ENCODE measurements at regions not wholly inside any gene's neighbourhood (a gene's known extent, or its start where the extent isn't known, plus 50 kb on each side); places are given as distances from the start of the nearest gene placed in this dataset.

- TF ChIP-seq, protein P1, sequence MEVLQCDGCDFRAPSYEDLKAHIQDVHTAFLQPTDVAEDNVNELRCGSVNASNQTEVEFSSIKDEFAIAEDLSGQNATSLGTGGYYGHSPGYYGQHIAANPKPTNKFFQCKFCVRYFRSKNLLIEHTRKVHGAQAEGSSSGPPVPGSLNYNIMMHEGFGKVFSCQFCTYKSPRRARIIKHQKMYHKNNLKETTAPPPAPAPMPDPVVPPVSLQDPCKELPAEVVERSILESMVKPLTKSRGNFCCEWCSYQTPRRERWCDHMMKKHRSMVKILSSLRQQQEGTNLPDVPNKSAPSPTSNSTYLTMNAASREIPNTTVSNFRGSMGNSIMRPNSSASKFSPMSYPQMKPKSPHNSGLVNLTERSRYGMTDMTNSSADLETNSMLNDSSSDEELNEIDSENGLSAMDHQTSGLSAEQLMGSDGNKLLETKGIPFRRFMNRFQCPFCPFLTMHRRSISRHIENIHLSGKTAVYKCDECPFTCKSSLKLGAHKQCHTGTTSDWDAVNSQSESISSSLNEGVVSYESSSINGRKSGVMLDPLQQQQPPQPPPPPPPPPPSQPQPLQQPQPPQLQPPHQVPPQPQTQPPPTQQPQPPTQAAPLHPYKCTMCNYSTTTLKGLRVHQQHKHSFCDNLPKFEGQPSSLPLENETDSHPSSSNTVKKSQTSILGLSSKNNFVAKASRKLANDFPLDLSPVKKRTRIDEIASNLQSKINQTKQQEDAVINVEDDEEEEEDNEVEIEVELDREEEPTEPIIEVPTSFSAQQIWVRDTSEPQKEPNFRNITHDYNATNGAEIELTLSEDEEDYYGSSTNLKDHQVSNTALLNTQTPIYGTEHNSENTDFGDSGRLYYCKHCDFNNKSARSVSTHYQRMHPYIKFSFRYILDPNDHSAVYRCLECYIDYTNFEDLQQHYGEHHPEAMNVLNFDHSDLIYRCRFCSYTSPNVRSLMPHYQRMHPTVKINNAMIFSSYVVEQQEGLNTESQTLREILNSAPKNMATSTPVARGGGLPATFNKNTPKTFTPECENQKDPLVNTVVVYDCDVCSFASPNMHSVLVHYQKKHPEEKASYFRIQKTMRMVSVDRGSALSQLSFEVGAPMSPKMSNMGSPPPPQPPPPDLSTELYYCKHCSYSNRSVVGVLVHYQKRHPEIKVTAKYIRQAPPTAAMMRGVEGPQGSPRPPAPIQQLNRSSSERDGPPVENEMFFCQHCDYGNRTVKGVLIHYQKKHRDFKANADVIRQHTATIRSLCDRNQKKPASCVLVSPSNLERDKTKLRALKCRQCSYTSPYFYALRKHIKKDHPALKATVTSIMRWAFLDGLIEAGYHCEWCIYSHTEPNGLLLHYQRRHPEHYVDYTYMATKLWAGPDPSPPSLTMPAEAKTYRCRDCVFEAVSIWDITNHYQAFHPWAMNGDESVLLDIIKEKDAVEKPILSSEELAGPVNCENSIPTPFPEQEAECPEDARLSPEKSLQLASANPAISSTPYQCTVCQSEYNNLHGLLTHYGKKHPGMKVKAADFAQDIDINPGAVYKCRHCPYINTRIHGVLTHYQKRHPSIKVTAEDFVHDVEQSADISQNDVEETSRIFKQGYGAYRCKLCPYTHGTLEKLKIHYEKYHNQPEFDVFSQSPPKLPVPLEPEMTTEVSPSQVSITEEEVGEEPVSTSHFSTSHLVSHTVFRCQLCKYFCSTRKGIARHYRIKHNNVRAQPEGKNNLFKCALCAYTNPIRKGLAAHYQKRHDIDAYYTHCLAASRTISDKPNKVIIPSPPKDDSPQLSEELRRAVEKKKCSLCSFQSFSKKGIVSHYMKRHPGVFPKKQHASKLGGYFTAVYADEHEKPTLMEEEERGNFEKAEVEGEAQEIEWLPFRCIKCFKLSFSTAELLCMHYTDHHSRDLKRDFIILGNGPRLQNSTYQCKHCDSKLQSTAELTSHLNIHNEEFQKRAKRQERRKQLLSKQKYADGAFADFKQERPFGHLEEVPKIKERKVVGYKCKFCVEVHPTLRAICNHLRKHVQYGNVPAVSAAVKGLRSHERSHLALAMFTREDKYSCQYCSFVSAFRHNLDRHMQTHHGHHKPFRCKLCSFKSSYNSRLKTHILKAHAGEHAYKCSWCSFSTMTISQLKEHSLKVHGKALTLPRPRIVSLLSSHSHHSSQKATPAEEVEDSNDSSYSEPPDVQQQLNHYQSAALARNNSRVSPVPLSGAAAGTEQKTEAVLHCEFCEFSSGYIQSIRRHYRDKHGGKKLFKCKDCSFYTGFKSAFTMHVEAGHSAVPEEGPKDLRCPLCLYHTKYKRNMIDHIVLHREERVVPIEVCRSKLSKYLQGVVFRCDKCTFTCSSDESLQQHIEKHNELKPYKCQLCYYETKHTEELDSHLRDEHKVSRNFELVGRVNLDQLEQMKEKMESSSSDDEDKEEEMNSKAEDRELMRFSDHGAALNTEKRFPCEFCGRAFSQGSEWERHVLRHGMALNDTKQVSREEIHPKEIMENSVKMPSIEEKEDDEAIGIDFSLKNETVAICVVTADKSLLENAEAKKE (CRISPR knock-in tag; IDR thresholded peaks at IDR 0.05): no peak
- no peak for TF ChIP-seq EZH2phosphoT487 (IDR thresholded peaks at IDR 0.05; ENCODE audit: unreplicated experiment)
Measured at GRCh38 chr10:124227055-124227975, 133.9 kb upstream of the CHST15 start (continued).

- Histone ChIP-seq H3K4me1 (ENCODE audit: insufficient read depth) (peaks cover 11% of the 10 kb centered on the region), H3K79me2 (replicated peaks; ENCODE audit: insufficient read depth) (no peaks in the 10 kb centered on the region), H3K4me3 (no peak overlapping the region), H3K27me3 (ENCODE audit: insufficient read depth) (no peaks in the 10 kb centered on the region), H3K4me2 (no peak overlapping the region), H3K9me2 (ENCODE audit: insufficient read depth) (0 out of 2 replicates have a peak, but pooled peaks cover 5% of the 10 kb centered on the region), H3K27ac (ENCODE audit: low read depth) (no peak overlapping the region), H2AFZ (no peak overlapping the region), H4K20me1 (replicated peaks; ENCODE audit: insufficient read depth) (no peaks in the 10 kb centered on the region), H3F3A (replicated peaks; ENCODE audit: low read depth) (0 out of 2 replicates have a peak, but pooled peaks cover 4% of the 10 kb centered on the region), H3K36me3 (ENCODE audit: insufficient read depth) (no peaks in the 10 kb centered on the region)
- Mint-ChIP-seq H3K4me3 (no peak overlapping the region), H3K27me3 (ENCODE audit: insufficient read depth, low read depth, poor library complexity) (peaks cover 11% of the 10 kb centered on the region), H3K27ac (no peak overlapping the region), H3K4me1 (peaks cover 12% of the 10 kb centered on the region), H3K9me3 (peaks cover 49% of the 10 kb centered on the region), H3K36me3 (ENCODE audit: low read depth) (0 out of 3 replicates have a peak, but pooled peaks cover 5% of the 10 kb centered on the region)
- ATAC-seq: no peak
- no peak for DNase-seq (ENCODE audit: low spot score)
- TF ChIP-seq EZH2phosphoT487 (IDR thresholded peaks at IDR 0.05; ENCODE audit: unreplicated experiment) (no peak), ZNF331 (CRISPR knock-in tag; IDR thresholded peaks at IDR 0.05; ENCODE audit: low read depth) (no peak), POLR2AphosphoS5 (IDR thresholded peaks at IDR 0.05; ENCODE audit: low read depth) (no peak), ZNF114 (CRISPR knock-in tag; IDR thresholded peaks at IDR 0.05) (no peak), CTCF (conservative IDR thresholded peaks at IDR 0.05; ENCODE audit: low read depth in 2 of 2) (no peak), CREB1 (CRISPR knock-in tag; IDR thresholded peaks at IDR 0.05; ENCODE audit: low read depth) (no peak)
- TF ChIP-seq, protein P2, sequence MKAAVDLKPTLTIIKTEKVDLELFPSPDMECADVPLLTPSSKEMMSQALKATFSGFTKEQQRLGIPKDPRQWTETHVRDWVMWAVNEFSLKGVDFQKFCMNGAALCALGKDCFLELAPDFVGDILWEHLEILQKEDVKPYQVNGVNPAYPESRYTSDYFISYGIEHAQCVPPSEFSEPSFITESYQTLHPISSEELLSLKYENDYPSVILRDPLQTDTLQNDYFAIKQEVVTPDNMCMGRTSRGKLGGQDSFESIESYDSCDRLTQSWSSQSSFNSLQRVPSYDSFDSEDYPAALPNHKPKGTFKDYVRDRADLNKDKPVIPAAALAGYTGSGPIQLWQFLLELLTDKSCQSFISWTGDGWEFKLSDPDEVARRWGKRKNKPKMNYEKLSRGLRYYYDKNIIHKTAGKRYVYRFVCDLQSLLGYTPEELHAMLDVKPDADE (IDR thresholded peaks at IDR 0.05): no peak
Measured at GRCh38 chr10:124226271-124227054, 133.1 kb upstream of the CHST15 start.
